GM12878 (cell line): ENCODE measurements at regions not wholly inside any gene's neighbourhood (a gene's known extent, or its start where the extent isn't known, plus 50 kb on each side); places are given as distances from the start of the nearest gene placed in this dataset.
A peak's percentile ranks its signal among the peaks of the same experiment; 100 is the strongest.

Experiments
- ATAC-seq: fragments of 200-7000 bp; cut with Tn5 transposase; 3 replicates; pipeline ENCODE4 v1.9.1; 2020; ENCODE audit warnings: mild to moderate bottlenecking, moderate library complexity
- BruUV-seq: library from RNA; stranded (reverse); fragments of 400-500 nt; replicated peaks from 2 replicates; lab custom pipeline; 2021; lab: Mats Ljungman, UMichigan
- CTCF ChIA-PET: fragments of 300-600 bp; sonication (Branson Sonifier 250); formaldehyde crosslinking; extraction: SDS; loops from one replicate; lab custom pipeline; 2021; ENCODE audit warnings: inconsistent platforms; lab: Yijun Ruan, JAX
- POLR2A ChIA-PET: fragments of 350-600 bp; formaldehyde crosslinking; extraction: SDS; loops from one replicate; lab custom pipeline; 2021; ENCODE audit warnings: inconsistent platforms; lab: Charles Lee
- RAD21 ChIA-PET: fragments of 300-600 bp; sonication (Branson Sonifier 250); formaldehyde crosslinking; loops from one replicate; lab custom pipeline; 2023; ENCODE audit warnings: antibody characterized with exemption; ENCODE audit not compliant: unreplicated experiment; lab: Charles Lee
- SMC1A ChIA-PET: fragments of 300-600 bp; sonication (Branson Sonifier 250); formaldehyde crosslinking; loops from one replicate; lab custom pipeline; 2023; ENCODE audit not compliant: unreplicated experiment, uncharacterized antibody; lab: Charles Lee
- DNase-seq: peaks from one replicate; pipeline ENCODE4 v3.0.0-alpha.2; 2011; ENCODE audit warnings: low read depth, low spot score
- FAIRE-seq: peaks from 3 replicates; lab custom pipeline; 2011; peaks lifted over from hg19 to GRCh38; lab: Jason Lieb, UNC
- H2AFZ ChIP-seq: 2 replicates; pipeline ENCODE4 v1.6.0; 2011; ENCODE audit warnings: low read depth, low read length, control low read depth; ENCODE audit not compliant: control insufficient read depth
- H3K27ac ChIP-seq: 2 replicates; pipeline ENCODE4 v1.5.1; 2011; ENCODE audit warnings: control low read depth; ENCODE audit not compliant: control insufficient read depth, insufficient read depth
- H3K27me3 ChIP-seq, 2 experiments: replicated peaks in 1 of 2; 2 replicates each; pipeline versions ENCODE4 v1.6.0 to v1.6.1; 2011; ENCODE audit warnings: low read length in 1 of 2; ENCODE audit not compliant: control insufficient read depth in 2 of 2, insufficient read depth in 2 of 2
- H3K36me3 ChIP-seq, 2 experiments: 2 replicates each; pipeline ENCODE4 v1.5.1; 2011; ENCODE audit warnings: low read length in 1 of 2; ENCODE audit not compliant: control insufficient read depth in 2 of 2, insufficient read depth in 2 of 2
- H3K4me1 ChIP-seq: 2 replicates; pipeline ENCODE4 v1.6.1; 2011; ENCODE audit warnings: mild to moderate bottlenecking, low read length, moderate library complexity, mixed read lengths; ENCODE audit not compliant: control insufficient read depth, insufficient read depth
- H3K4me2 ChIP-seq: 2 replicates; pipeline ENCODE4 v1.6.0; 2011; ENCODE audit warnings: control low read depth; ENCODE audit not compliant: control insufficient read depth, insufficient read depth
- H3K4me3 ChIP-seq: fragments of 200-600 bp; sonication (generic); 2 replicates; pipeline ENCODE4 v1.5.1; 2016
- H3K79me2 ChIP-seq: 2 replicates; pipeline ENCODE4 v1.6.0; 2011; ENCODE audit warnings: low read length; ENCODE audit not compliant: control insufficient read depth, insufficient read depth
- H3K9ac ChIP-seq: 2 replicates; pipeline ENCODE4 v1.8.0; 2011; ENCODE audit warnings: low read length, control low read depth, mixed read lengths; ENCODE audit not compliant: control insufficient read depth, insufficient read depth
- H3K9me3 ChIP-seq: replicated peaks from 3 replicates; pipeline ENCODE4 v1.5.1; 2011; ENCODE audit warnings: mild to moderate bottlenecking, low read length; ENCODE audit not compliant: control insufficient read depth, insufficient read depth
- H4K20me1 ChIP-seq: 2 replicates; pipeline ENCODE4 v1.6.0; 2011; ENCODE audit not compliant: control insufficient read depth, insufficient read depth
- EGR1 ChIP-seq, 2 experiments: IDR thresholded peaks; 1 replicate in 1 of 2; 2 replicates in 1 of 2; pipeline ENCODE4 v1.6.1; 2011 to 2012; ENCODE audit warnings: low read depth in 2 of 2, low read length in 2 of 2, borderline replicate concordance in 1 of 2, mild to moderate bottlenecking in 1 of 2, moderate library complexity in 1 of 2
- FOS ChIP-seq: IDR thresholded peaks from 3 replicates; pipeline ENCODE4 v1.6.1; 2011; ENCODE audit warnings: borderline replicate concordance; ENCODE audit not compliant: insufficient read length; ENCODE audit errors: extremely low read depth
- KLF5 ChIP-seq: fragments of 450-650 bp; IDR thresholded peaks from 2 replicates; pipeline ENCODE4 v1.6.1; 2014; ENCODE audit warnings: mild to moderate bottlenecking; ENCODE audit not compliant: partially characterized antibody
- MYB ChIP-seq: fragments of 150-350 bp; IDR thresholded peaks from 2 replicates; pipeline ENCODE4 v1.6.1; 2014; ENCODE audit warnings: mild to moderate bottlenecking, low read depth, low read length, borderline replicate concordance
- NFYB ChIP-seq: IDR thresholded peaks from 2 replicates; pipeline ENCODE4 v1.6.1; 2011; ENCODE audit warnings: low read depth, mild to moderate bottlenecking, low read length, improper control_type of control experiment, moderate library complexity; ENCODE audit not compliant: insufficient read depth
- RELA ChIP-seq: fragments of 450-650 bp; IDR thresholded peaks from 2 replicates; pipeline ENCODE4 v1.8.0; 2014; ENCODE audit warnings: borderline replicate concordance; ENCODE audit not compliant: partially characterized antibody
- SMARCA5 ChIP-seq: fragments of 450-650 bp; IDR thresholded peaks from 2 replicates; pipeline ENCODE4 v1.6.1; 2017; ENCODE audit warnings: mild to moderate bottlenecking
- STAT1 ChIP-seq: fragments of 450-650 bp; conservative IDR thresholded peaks from 2 replicates; pipeline ENCODE4 v1.6.1; 2014; ENCODE audit warnings: antibody characterized with exemption, mild to moderate bottlenecking
- SUZ12 ChIP-seq: fragments of 200-600 bp; sonication (generic); IDR thresholded peaks from one replicate; pipeline ENCODE4 v1.6.1; 2018; ENCODE audit warnings: antibody characterized with exemption, mild to moderate bottlenecking; ENCODE audit not compliant: unreplicated experiment
- TBL1XR1 ChIP-seq: IDR thresholded peaks from 2 replicates; pipeline ENCODE4 v1.6.1; 2012; ENCODE audit warnings: low read depth, low read length, improper control_type of control experiment
- TCF7 ChIP-seq: IDR thresholded peaks from 2 replicates; pipeline ENCODE4 v1.6.1; 2014; ENCODE audit warnings: antibody characterized with exemption, borderline replicate concordance
- ZNF24 ChIP-seq: fragments of 450-650 bp; IDR thresholded peaks from 2 replicates; pipeline ENCODE4 v1.6.1; 2017; ENCODE audit warnings: antibody characterized with exemption, mild to moderate bottlenecking
- ZSCAN29 ChIP-seq: fragments of 450-650 bp; IDR thresholded peaks from 2 replicates; pipeline ENCODE4 v1.6.1; 2017; ENCODE audit warnings: mild to moderate bottlenecking, moderate library complexity
- ZZZ3 ChIP-seq: IDR thresholded peaks from 2 replicates; pipeline ENCODE4 v1.6.1; 2011; ENCODE audit warnings: low read depth; ENCODE audit not compliant: control insufficient read depth, insufficient read length
- WGBS: methylation state at CpG from one replicate; pipeline ENCODE4 v1.1.6; 2016; ENCODE audit warnings: low lambda C conversion rate; ENCODE audit not compliant: insufficient replicate concordance, insufficient coverage; ENCODE audit errors: missing lambda C conversion rate; 5-methylcytosine and 5-hydroxymethylcytosine counted together
- in situ Hi-C: fragments of 300-500 bp; cut with MboI; formaldehyde crosslinking; loops from 9 replicates; pipeline ENCODE4 v1.14.3; 2018; ENCODE audit warnings: mixed read lengths
- intact Hi-C: fragments of 100-400 bp; cut with micrococcal nuclease; formaldehyde crosslinking; loops from one replicate; pipeline ENCODE4 v1.14.2; 2022; ENCODE audit not compliant: unreplicated experiment
- TF ChIP-seq, protein P1 (sequence below): fragments of 450-650 bp; IDR thresholded peaks from 2 replicates; pipeline ENCODE4 v1.6.1; 2018; ENCODE audit warnings: borderline replicate concordance, mild to moderate bottlenecking; ENCODE audit not compliant: partially characterized antibody
- TF ChIP-seq, protein P2 (sequence below): fragments of 450-650 bp; IDR thresholded peaks from 2 replicates; pipeline ENCODE4 v1.6.1; 2017; ENCODE audit warnings: low read depth, mild to moderate bottlenecking, moderate library complexity
- TF ChIP-seq, protein P3 (sequence below): fragments of 450-650 bp; formaldehyde crosslinking; IDR thresholded peaks from 2 replicates; pipeline ENCODE4 v1.5.0; 2022; ENCODE audit warnings: mild to moderate bottlenecking, missing genetic modification characterization

DNA sequence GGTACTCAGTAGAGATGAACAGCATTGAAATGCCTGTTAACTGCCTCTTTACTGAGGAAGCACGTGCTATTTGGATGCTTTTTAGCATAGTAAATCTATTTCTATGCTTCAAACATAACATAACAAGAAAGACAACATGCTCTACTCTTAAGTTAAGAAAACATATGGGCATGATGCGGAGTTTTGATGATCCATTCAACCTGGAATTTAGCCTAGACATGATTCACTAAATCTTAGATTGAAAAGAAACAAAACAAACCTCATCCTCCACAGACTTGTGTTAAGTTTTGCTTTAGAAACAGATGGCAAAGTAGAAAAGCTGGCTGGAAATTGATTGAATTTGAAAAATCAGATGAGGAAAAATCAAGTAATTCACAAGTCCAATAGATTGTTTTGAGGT is 593.8 kb downstream of the OLFM4 start:
- POLR2A ChIA-PET: no interaction called here
- Histone ChIP-seq H3K36me3 (no peaks in the 10 kb centered on the region), H4K20me1 (no peaks in the 10 kb centered on the region), H3K79me2 (no peaks in the 10 kb centered on the region), H2AFZ (no peak overlapping the region), H3K4me2 (no peak overlapping the region), H3K27ac (no peak overlapping the region), H3K27me3 (no peaks in the 10 kb centered on the region), H3K9ac (no peak overlapping the region), H3K4me1 (no peaks in the 10 kb centered on the region), H3K9me3 (no peaks in the 10 kb centered on the region), H3K4me3 (no peak overlapping the region)
- DNase-seq (no peak), FAIRE-seq (peak; percentile 31), ATAC-seq (no peak)
- CTCF ChIA-PET: no interaction called here
- in situ Hi-C loops (no loop called here), intact Hi-C loops (no loop called here)
- 0% methylated on average over 2 of the region's 2 CpGs for WGBS
- SMC1A ChIA-PET: interaction anchor here (1.7 to 1.9 kb wide), 2 partner anchors 9 to 12 kb away, joined by 3 to 12 read pairs; no protein-coding TSS in a partner anchor
- RAD21 ChIA-PET: interaction anchor here (0.9 to 1.2 kb wide), 2 partner anchors 9 to 13 kb away, joined by 3 read pairs; no protein-coding TSS in a partner anchor
- BruUV-seq: no TSS peak
- TF ChIP-seq NFYB (no peak), ZZZ3 (no peak), RELA (no peak), MYB (no peak), TCF7 (no peak), EGR1 (IDR thresholded peaks at IDR 0.05; ENCODE audit: borderline replicate concordance in 1 of 2, low read depth in 2 of 2, low read length in 2 of 2) (no peak), TBL1XR1 (no peak), ZSCAN29 (no peak), ZNF24 (no peak), SUZ12 (no peak), FOS (no peak), STAT1 (no peak), SMARCA5 (no peak), KLF5 (no peak)
- TF ChIP-seq, protein P1, sequence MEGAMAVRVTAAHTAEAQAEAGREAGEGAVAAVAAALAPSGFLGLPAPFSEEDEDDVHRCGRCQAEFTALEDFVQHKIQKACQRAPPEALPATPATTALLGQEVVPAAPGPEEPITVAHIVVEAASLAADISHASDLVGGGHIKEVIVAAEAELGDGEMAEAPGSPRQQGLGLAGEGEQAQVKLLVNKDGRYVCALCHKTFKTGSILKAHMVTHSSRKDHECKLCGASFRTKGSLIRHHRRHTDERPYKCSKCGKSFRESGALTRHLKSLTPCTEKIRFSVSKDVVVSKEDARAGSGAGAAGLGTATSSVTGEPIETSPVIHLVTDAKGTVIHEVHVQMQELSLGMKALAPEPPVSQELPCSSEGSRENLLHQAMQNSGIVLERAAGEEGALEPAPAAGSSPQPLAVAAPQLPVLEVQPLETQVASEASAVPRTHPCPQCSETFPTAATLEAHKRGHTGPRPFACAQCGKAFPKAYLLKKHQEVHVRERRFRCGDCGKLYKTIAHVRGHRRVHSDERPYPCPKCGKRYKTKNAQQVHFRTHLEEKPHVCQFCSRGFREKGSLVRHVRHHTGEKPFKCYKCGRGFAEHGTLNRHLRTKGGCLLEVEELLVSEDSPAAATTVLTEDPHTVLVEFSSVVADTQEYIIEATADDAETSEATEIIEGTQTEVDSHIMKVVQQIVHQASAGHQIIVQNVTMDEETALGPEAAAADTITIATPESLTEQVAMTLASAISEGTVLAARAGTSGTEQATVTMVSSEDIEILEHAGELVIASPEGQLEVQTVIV: no peak
- TF ChIP-seq, protein P2, sequence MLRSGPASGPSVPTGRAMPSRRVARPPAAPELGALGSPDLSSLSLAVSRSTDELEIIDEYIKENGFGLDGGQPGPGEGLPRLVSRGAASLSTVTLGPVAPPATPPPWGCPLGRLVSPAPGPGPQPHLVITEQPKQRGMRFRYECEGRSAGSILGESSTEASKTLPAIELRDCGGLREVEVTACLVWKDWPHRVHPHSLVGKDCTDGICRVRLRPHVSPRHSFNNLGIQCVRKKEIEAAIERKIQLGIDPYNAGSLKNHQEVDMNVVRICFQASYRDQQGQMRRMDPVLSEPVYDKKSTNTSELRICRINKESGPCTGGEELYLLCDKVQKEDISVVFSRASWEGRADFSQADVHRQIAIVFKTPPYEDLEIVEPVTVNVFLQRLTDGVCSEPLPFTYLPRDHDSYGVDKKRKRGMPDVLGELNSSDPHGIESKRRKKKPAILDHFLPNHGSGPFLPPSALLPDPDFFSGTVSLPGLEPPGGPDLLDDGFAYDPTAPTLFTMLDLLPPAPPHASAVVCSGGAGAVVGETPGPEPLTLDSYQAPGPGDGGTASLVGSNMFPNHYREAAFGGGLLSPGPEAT: no peak
- TF ChIP-seq, protein P3, sequence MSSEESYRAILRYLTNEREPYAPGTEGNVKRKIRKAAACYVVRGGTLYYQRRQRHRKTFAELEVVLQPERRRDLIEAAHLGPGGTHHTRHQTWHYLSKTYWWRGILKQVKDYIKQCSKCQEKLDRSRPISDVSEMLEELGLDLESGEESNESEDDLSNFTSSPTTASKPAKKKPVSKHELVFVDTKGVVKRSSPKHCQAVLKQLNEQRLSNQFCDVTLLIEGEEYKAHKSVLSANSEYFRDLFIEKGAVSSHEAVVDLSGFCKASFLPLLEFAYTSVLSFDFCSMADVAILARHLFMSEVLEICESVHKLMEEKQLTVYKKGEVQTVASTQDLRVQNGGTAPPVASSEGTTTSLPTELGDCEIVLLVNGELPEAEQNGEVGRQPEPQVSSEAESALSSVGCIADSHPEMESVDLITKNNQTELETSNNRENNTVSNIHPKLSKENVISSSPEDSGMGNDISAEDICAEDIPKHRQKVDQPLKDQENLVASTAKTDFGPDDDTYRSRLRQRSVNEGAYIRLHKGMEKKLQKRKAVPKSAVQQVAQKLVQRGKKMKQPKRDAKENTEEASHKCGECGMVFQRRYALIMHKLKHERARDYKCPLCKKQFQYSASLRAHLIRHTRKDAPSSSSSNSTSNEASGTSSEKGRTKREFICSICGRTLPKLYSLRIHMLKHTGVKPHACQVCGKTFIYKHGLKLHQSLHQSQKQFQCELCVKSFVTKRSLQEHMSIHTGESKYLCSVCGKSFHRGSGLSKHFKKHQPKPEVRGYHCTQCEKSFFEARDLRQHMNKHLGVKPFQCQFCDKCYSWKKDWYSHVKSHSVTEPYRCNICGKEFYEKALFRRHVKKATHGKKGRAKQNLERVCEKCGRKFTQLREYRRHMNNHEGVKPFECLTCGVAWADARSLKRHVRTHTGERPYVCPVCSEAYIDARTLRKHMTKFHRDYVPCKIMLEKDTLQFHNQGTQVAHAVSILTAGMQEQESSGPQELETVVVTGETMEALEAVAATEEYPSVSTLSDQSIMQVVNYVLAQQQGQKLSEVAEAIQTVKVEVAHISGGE (CRISPR knock-in tag): no peak
